ENCODE measurements at regions not wholly inside any gene's neighbourhood (a gene's known extent, or its start where the extent isn't known, plus 50 kb on each side); places are given as distances from the start of the nearest gene placed in this dataset.

DNA sequence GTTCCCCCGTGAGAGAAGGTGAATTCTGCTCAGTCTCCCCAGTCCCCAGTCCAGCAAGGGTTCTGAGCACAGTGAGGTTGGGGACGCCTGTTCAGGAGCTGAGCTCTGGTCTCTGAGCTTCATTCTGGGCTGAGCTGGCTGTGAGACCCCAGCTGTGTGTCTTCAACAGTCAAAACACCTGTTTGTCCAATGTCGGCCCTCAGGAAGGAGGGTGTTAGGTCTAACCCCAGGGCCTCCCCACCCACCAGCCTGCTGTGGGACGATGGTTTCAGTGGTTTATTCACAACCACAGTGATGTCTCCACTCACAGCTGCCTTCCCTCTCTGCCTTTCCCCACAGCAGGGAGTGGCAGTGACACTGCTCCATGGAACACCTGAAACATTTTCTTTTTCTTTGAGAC, 1282.9 kb downstream of the TBC1D22A start:
- no peak overlapping the region for H3K27ac ChIP-seq (ENCODE audit: low read depth, low read length)
- no peaks in the 10 kb centered on the region for H3K4me1 ChIP-seq (ENCODE audit: control insufficient read depth in 5 of 5, insufficient read depth in 5 of 5, low read length in 5 of 5)
- H3K9ac ChIP-seq (ENCODE audit: low read length in 5 of 5): no peak overlapping the region
- no peaks in the 10 kb centered on the region for H3K36me3 ChIP-seq (ENCODE audit: control insufficient read depth in 5 of 5, insufficient read depth in 5 of 5, low read length in 5 of 5)
- no peak overlapping the region for H3K4me3 ChIP-seq (ENCODE audit: low read depth in 1 of 5, low read length in 5 of 5)
- no peaks in the 10 kb centered on the region for H3K9me3 ChIP-seq (ENCODE audit: control insufficient read depth in 5 of 5, low read length in 5 of 5)
- peaks cover 0 to 16% (median 7%) of the 10 kb centered on the region in 5 donors for H3K27me3 ChIP-seq (ENCODE audit: control insufficient read depth in 5 of 5, insufficient read depth in 4 of 5, low read length in 5 of 5)

DNA sequence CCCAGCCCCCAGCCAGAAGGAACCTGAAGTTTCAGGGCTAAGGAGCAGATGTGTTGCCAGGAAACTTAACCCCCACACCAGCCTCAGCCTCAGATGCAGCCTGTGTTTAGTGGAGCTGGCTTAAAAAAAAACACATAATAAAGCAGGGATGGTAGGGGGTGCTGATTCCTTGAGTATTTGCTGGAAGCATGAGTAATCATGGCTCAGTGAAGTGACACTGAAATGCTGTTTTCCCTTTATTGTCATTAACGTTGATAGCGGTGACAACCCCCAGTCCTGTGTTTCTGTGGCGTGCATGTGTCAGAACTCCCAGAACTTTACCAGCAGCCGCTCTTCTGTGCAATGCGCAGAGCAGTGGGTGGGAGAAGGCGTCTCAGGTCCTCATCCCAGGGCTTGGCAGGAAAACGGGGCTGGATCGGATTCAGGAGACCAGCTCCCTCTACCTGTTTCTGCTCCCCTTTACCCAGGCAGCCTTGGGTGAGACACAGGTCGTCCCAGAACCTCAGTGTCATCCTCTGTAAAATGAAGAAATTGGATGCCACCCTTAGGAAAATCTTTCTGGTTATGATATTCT, 1282.1 kb downstream of the TBC1D22A start:
- peaks cover 0 to 16% (median 7%) of the 10 kb centered on the region in 5 donors for H3K27me3 ChIP-seq (ENCODE audit: control insufficient read depth in 5 of 5, insufficient read depth in 4 of 5, low read length in 5 of 5)
- no peaks in the 10 kb centered on the region for H3K36me3 ChIP-seq (ENCODE audit: control insufficient read depth in 5 of 5, insufficient read depth in 5 of 5, low read length in 5 of 5)
- H3K27ac ChIP-seq (ENCODE audit: low read depth, low read length): no peak overlapping the region
- no peaks in the 10 kb centered on the region for H3K4me1 ChIP-seq (ENCODE audit: control insufficient read depth in 5 of 5, insufficient read depth in 5 of 5, low read length in 5 of 5)
- no peak overlapping the region for H3K9ac ChIP-seq (ENCODE audit: low read length in 5 of 5)
- no peak overlapping the region for H3K4me3 ChIP-seq (ENCODE audit: low read depth in 1 of 5, low read length in 5 of 5)
- H3K9me3 ChIP-seq (ENCODE audit: control insufficient read depth in 5 of 5, low read length in 5 of 5): peaks cover 0 to under 1% (median 0%) of the 10 kb centered on the region in 5 donors

DNA sequence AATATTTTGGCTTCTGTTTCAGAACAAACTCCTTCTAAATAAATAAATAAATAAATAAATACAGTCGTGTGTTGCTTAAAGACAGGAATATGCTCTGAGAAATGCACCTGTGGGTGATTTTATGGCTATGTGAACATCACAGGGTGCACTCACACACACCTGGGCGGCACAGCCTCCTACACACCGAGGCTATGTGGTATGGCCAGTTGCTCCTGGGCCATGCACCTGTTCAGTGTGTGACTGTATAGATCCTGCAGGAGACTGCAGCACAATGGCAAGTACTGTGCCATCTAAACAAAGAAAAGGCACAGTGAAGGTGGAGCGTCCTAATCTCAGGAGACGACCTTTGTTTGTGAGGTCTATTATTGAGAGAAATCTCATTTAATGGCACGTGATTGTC, 1281.1 kb downstream of the TBC1D22A start:
- Histone ChIP-seq H3K27me3 (ENCODE audit: control insufficient read depth in 5 of 5, insufficient read depth in 4 of 5, low read length in 5 of 5) (peaks cover 4 to 16% (median 7%) of the 10 kb centered on the region in 5 donors), H3K27ac (ENCODE audit: low read depth, low read length) (no peak overlapping the region), H3K4me3 (ENCODE audit: low read depth in 1 of 5, low read length in 5 of 5) (no peak overlapping the region), H3K36me3 (ENCODE audit: control insufficient read depth in 5 of 5, insufficient read depth in 5 of 5, low read length in 5 of 5) (no peaks in the 10 kb centered on the region), H3K9ac (ENCODE audit: low read length in 5 of 5) (no peak overlapping the region), H3K4me1 (ENCODE audit: control insufficient read depth in 5 of 5, insufficient read depth in 5 of 5, low read length in 5 of 5) (no peaks in the 10 kb centered on the region), H3K9me3 (ENCODE audit: control insufficient read depth in 5 of 5, low read length in 5 of 5) (peaks cover 0 to 6% (median 5%) of the 10 kb centered on the region in 5 donors)

DNA sequence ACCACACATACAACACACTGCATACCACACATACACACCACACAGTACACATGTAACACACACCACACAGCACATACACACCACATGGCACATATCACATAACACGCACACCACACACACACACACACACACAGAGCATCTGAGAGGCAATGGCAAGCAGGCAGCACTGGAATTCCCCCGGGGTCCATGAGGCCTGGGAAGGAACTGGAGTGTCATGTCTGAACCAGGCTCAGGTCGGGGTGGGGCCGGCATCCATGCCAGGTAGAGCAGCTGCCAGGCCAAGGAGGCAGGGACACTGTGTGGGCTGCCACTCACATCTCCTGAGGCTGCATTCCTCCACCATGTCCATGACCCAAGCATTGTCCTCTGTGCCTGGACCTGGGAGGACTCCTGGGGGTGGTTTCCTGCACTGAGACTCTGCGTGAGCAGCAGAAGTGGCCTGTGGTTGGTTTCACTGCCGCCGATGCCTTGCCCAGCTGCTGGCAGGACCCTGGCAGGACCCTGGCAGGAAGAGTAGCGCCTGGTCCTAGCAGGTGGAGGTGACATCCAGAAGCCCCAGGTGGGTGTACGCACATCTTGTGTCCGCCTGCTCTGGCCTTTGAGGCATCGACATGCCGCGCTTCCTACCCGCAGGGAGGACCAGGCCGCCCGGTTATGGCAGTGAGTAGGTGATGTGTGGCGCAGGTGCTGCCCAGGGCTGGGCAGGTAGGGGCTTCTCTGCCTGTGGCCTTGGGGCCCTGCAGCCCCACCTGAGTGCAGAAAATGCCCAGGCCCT, 1280.4 kb downstream of the TBC1D22A start:
- Histone ChIP-seq H3K4me3 (ENCODE audit: low read depth in 1 of 5, low read length in 5 of 5) (no peak overlapping the region), H3K36me3 (ENCODE audit: control insufficient read depth in 5 of 5, insufficient read depth in 5 of 5, low read length in 5 of 5) (no peaks in the 10 kb centered on the region), H3K9me3 (ENCODE audit: control insufficient read depth in 5 of 5, low read length in 5 of 5) (peaks cover 0 to 6% (median 5%) of the 10 kb centered on the region in 5 donors), H3K27me3 (ENCODE audit: control insufficient read depth in 5 of 5, insufficient read depth in 4 of 5, low read length in 5 of 5) (peaks cover 5 to 16% (median 9%) of the 10 kb centered on the region in 5 donors), H3K27ac (ENCODE audit: low read depth, low read length) (no peak overlapping the region), H3K4me1 (ENCODE audit: control insufficient read depth in 5 of 5, insufficient read depth in 5 of 5, low read length in 5 of 5) (no peaks in the 10 kb centered on the region), H3K9ac (ENCODE audit: low read length in 5 of 5) (no peak overlapping the region)

DNA sequence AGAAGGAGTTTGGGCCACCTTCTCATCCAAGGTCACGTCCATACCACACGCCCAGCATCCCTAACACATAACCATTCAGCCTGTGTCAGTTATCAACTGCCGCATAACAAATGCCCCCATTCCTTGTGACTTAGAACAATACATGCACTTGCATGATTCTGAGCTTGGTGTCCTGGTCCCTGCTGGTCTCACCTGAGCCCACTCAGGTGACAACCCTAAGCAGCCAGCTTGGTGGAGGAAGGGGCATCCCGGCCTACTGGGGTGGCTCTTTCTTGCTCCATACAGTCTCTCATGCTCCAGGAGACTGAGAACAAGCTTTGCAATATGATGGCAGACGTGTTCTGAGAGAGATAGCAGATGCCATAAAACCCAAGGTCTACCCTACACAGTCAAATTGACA, 1276.9 kb downstream of the TBC1D22A start:
- H3K27ac ChIP-seq (ENCODE audit: low read depth, low read length): no peak overlapping the region
- no peaks in the 10 kb centered on the region for H3K36me3 ChIP-seq (ENCODE audit: control insufficient read depth in 5 of 5, insufficient read depth in 5 of 5, low read length in 5 of 5)
- H3K27me3 ChIP-seq (ENCODE audit: control insufficient read depth in 5 of 5, insufficient read depth in 4 of 5, low read length in 5 of 5): peaks cover 8 to 23% (median 16%) of the 10 kb centered on the region in 5 donors
- H3K9ac ChIP-seq (ENCODE audit: low read length in 5 of 5): no peak overlapping the region
- peaks cover 0 to 6% (median 5%) of the 10 kb centered on the region in 5 donors for H3K9me3 ChIP-seq (ENCODE audit: control insufficient read depth in 5 of 5, low read length in 5 of 5)
- H3K4me1 ChIP-seq (ENCODE audit: control insufficient read depth in 5 of 5, insufficient read depth in 5 of 5, low read length in 5 of 5): no peaks in the 10 kb centered on the region
- no peak overlapping the region for H3K4me3 ChIP-seq (ENCODE audit: low read depth in 1 of 5, low read length in 5 of 5)

DNA sequence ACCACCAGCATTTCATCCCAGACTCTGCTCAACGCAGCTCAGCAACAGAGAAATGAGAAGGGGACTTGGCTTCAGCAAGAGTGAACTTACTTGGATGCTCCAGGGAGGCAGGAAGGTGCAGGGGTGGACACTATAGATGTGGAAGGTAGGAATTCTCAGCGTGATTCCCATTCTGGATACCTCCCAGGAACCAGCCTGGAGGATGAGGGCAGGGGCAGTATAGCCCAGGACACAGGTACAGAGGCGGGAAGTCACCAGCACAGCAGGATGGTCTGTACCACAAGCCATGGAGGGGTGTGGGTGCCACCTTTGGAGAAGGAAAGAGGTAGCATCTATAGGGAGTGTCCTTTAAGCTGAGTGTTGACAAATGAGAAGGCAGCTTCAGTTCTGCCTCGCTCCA, 1275.2 kb downstream of the TBC1D22A start:
- Histone ChIP-seq H3K27me3 (ENCODE audit: control insufficient read depth in 5 of 5, insufficient read depth in 4 of 5, low read length in 5 of 5) (peaks cover 5 to 17% (median 8%) of the 10 kb centered on the region in 5 donors), H3K27ac (ENCODE audit: low read depth, low read length) (no peak overlapping the region), H3K4me1 (ENCODE audit: control insufficient read depth in 5 of 5, insufficient read depth in 5 of 5, low read length in 5 of 5) (no peaks in the 10 kb centered on the region), H3K9ac (ENCODE audit: low read length in 5 of 5) (no peak overlapping the region), H3K36me3 (ENCODE audit: control insufficient read depth in 5 of 5, insufficient read depth in 5 of 5, low read length in 5 of 5) (no peaks in the 10 kb centered on the region), H3K4me3 (ENCODE audit: low read depth in 1 of 5, low read length in 5 of 5) (no peak overlapping the region), H3K9me3 (ENCODE audit: control insufficient read depth in 5 of 5, low read length in 5 of 5) (peaks cover 0 to 6% (median 5%) of the 10 kb centered on the region in 5 donors)

DNA sequence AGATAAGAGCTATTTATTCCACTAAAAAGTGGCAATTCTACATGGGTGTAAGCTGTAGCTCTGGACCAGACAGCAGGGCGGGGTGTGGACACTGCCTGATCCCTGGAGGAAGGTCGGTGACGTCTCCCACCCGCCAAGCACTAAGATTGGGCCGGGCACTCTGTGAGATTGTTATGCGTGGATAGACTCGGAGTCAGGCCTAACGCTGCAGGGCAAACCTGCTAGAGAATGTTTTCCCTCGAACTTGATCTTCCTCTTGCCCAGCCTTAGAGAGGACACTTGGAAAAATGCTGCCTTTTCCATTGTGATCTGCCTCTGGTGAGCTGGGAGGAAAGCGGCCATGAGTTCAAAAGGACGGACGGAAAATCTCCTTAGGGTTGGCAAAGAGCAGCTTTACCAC, 1273.4 kb downstream of the TBC1D22A start:
- no peak overlapping the region for H3K27ac ChIP-seq (ENCODE audit: low read depth, low read length)
- peaks cover 0 to 6% (median 5%) of the 10 kb centered on the region in 5 donors for H3K9me3 ChIP-seq (ENCODE audit: control insufficient read depth in 5 of 5, low read length in 5 of 5)
- H3K9ac ChIP-seq (ENCODE audit: low read length in 5 of 5): no peak overlapping the region
- no peaks in the 10 kb centered on the region for H3K36me3 ChIP-seq (ENCODE audit: control insufficient read depth in 5 of 5, insufficient read depth in 5 of 5, low read length in 5 of 5)
- peaks cover 4 to 15% (median 10%) of the 10 kb centered on the region in 5 donors for H3K27me3 ChIP-seq (ENCODE audit: control insufficient read depth in 5 of 5, insufficient read depth in 4 of 5, low read length in 5 of 5)
- H3K4me1 ChIP-seq (ENCODE audit: control insufficient read depth in 5 of 5, insufficient read depth in 5 of 5, low read length in 5 of 5): no peaks in the 10 kb centered on the region
- no peak overlapping the region for H3K4me3 ChIP-seq (ENCODE audit: low read depth in 1 of 5, low read length in 5 of 5)

DNA sequence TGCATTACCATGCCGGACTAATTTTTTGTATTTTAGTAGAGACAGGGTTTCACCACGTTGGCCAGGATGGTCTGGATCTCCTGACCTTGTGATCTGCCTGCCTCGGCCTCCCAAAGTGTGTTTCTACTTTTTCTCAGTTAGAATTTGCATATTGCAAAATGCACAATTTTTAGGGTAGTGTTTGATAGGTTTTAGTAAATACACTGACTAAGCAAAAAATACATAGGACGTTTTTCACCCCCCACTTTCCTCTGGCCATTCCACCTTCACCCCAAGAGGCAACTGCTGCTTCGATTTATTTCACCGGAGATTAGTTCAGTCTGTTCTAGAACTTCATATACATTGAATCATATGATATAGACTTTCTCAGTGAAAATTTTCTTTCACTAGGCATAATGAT, 1269.1 kb downstream of the TBC1D22A start:
- H3K4me1 ChIP-seq (ENCODE audit: control insufficient read depth in 5 of 5, insufficient read depth in 5 of 5, low read length in 5 of 5): no peaks in the 10 kb centered on the region
- H3K4me3 ChIP-seq (ENCODE audit: low read depth in 1 of 5, low read length in 5 of 5): no peak overlapping the region
- peaks cover 0 to 3% (median under 1%) of the 10 kb centered on the region in 5 donors for H3K27me3 ChIP-seq (ENCODE audit: control insufficient read depth in 5 of 5, insufficient read depth in 4 of 5, low read length in 5 of 5)
- no peak overlapping the region for H3K27ac ChIP-seq (ENCODE audit: low read depth, low read length)
- no peaks in the 10 kb centered on the region for H3K9me3 ChIP-seq (ENCODE audit: control insufficient read depth in 5 of 5, low read length in 5 of 5)
- H3K9ac ChIP-seq (ENCODE audit: low read length in 5 of 5): no peak overlapping the region
- H3K36me3 ChIP-seq (ENCODE audit: control insufficient read depth in 5 of 5, insufficient read depth in 5 of 5, low read length in 5 of 5): no peaks in the 10 kb centered on the region

DNA sequence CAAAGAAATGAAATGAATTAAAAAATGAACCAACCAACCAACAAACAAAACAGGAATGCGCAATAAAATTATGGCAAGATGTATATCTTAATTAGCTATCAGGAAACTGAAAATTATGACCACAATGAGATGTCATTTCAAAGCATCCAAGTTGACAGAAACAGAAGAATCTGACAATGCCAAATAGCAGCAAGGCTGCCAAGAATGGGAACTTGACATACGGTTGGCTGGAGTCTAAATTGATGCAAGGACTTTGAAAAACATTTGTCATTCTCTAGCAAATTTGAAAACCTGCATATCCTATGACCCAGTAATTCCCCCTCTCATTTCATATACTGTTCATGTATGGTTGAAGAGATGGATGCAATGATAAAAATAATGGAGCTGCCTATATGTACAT, 1262.6 kb downstream of the TBC1D22A start:
- peaks cover 0 to 4% (median 0%) of the 10 kb centered on the region in 5 donors for H3K27me3 ChIP-seq (ENCODE audit: control insufficient read depth in 5 of 5, insufficient read depth in 4 of 5, low read length in 5 of 5)
- H3K36me3 ChIP-seq (ENCODE audit: control insufficient read depth in 5 of 5, insufficient read depth in 5 of 5, low read length in 5 of 5): no peaks in the 10 kb centered on the region
- H3K9me3 ChIP-seq (ENCODE audit: control insufficient read depth in 5 of 5, low read length in 5 of 5): peaks cover 1 to 10% (median 8%) of the 10 kb centered on the region in 5 donors
- H3K9ac ChIP-seq (ENCODE audit: low read length in 5 of 5): no peak overlapping the region
- no peak overlapping the region for H3K27ac ChIP-seq (ENCODE audit: low read depth, low read length)
- no peak overlapping the region for H3K4me3 ChIP-seq (ENCODE audit: low read depth in 1 of 5, low read length in 5 of 5)
- no peaks in the 10 kb centered on the region for H3K4me1 ChIP-seq (ENCODE audit: control insufficient read depth in 5 of 5, insufficient read depth in 5 of 5, low read length in 5 of 5)

DNA sequence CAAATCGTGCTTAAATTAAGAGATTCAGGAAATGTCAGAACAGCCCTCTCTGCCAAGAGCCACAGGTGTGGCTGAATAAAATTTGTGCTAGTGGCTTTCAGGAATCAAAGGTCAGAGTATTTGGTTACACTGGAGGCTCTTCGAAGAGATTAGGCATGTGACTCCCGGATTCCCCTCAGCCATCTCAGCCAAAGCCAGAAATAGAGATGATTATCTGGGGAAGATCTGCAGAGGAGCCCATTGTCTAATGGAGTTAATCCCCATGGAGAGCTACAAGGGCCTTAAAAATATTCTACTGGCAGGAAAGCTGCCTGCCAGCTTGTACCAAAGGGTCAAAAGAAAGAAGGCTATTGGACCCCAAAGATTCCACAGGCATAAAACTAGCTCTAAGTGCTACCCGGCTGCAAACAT, 1259.5 kb downstream of the TBC1D22A start:
- no peak overlapping the region for H3K27ac ChIP-seq (ENCODE audit: low read depth, low read length)
- H3K36me3 ChIP-seq (ENCODE audit: control insufficient read depth in 5 of 5, insufficient read depth in 5 of 5, low read length in 5 of 5): no peaks in the 10 kb centered on the region
- H3K9ac ChIP-seq (ENCODE audit: low read length in 5 of 5): no peak overlapping the region
- H3K27me3 ChIP-seq (ENCODE audit: control insufficient read depth in 5 of 5, insufficient read depth in 4 of 5, low read length in 5 of 5): peaks cover 0 to 23% (median 6%) of the 10 kb centered on the region in 5 donors
- peaks cover 3 to 20% (median 15%) of the 10 kb centered on the region in 5 donors for H3K9me3 ChIP-seq (ENCODE audit: control insufficient read depth in 5 of 5, low read length in 5 of 5)
- H3K4me1 ChIP-seq (ENCODE audit: control insufficient read depth in 5 of 5, insufficient read depth in 5 of 5, low read length in 5 of 5): peaks cover 0 to 7% (median 3%) of the 10 kb centered on the region in 5 donors
- H3K4me3 ChIP-seq (ENCODE audit: low read depth in 1 of 5, low read length in 5 of 5): no peak overlapping the region
